ENCODE measurements at regions not wholly inside any gene's neighbourhood (a gene's known extent, or its start where the extent isn't known, plus 50 kb on each side); places are given as distances from the start of the nearest gene placed in this dataset.

- TF ChIP-seq ZNF398 (CRISPR knock-in tag; IDR thresholded peaks at IDR 0.05) (no peak), ZFP36 (IDR thresholded peaks at IDR 0.05; ENCODE audit: low read depth, low read length, partially characterized antibody) (no peak), SMARCA5 (IDR thresholded peaks at IDR 0.05) (no peak), FOXO4 (CRISPR knock-in tag; IDR thresholded peaks at IDR 0.05) (no peak), RREB1 (CRISPR knock-in tag; IDR thresholded peaks at IDR 0.05) (no peak), KDM5B (IDR thresholded peaks at IDR 0.05; ENCODE audit: insufficient replicate concordance, low read depth, low read length) (peak; percentile 12), EP300 (IDR thresholded peaks at IDR 0.05; ENCODE audit: low read length) (peak; percentile 99), SLC30A9 (CRISPR knock-in tag; IDR thresholded peaks at IDR 0.05) (no peak), CREB5 (CRISPR knock-in tag; IDR thresholded peaks at IDR 0.05) (no peak), HDAC3 (IDR thresholded peaks at IDR 0.05; ENCODE audit: borderline replicate concordance, partially characterized antibody) (peak; percentile 98), ZNF740 (CRISPR knock-in tag; IDR thresholded peaks at IDR 0.05) (no peak), ZNF740 (tag; IDR thresholded peaks at IDR 0.05) (no peak), NFATC3 (IDR thresholded peaks at IDR 0.05) (peak; percentile 91; the same call in 1 of the 2 replicates)
These were observed 66.7 kb downstream of the HHEX start (continued) for GRCh38 chr10:92756201-92757065.

Measured in K562 (cell line).